ENCODE measurements at regions not wholly inside any gene's neighbourhood (a gene's known extent, or its start where the extent isn't known, plus 50 kb on each side); places are given as distances from the start of the nearest gene placed in this dataset.

DNA sequence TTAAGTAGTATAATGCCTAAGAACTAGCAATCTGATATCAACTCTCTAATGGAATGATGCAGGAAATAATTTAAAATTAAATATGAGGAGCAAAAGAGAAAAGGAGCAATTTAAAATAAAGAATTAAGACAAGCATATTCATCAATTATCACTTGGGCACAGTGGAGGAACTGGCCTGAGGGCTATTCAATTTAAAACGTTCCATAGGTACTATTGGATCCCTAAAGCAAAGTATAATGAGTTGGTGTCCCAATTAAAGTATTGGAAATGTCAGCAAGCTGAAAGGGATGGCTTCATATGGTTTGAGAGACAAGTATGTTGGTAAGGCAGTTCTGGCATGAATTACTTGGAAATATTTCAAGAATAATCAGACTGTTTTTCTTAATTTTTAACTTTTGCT is 2064.1 kb upstream of the TENM3 start:
- Mint-ChIP-seq H3K27ac (no peak overlapping the region), H3K9me3 (no peaks in the 10 kb centered on the region), H3K36me3 (ENCODE audit: low read depth) (no peaks in the 10 kb centered on the region), H3K27me3 (ENCODE audit: low read depth) (no peaks in the 10 kb centered on the region), H3K4me1 (no peaks in the 10 kb centered on the region), H3K4me3 (no peak overlapping the region)
- TF ChIP-seq CTCF (IDR thresholded peaks at IDR 0.05; ENCODE audit: unreplicated experiment in 3 of 3) = no peak

- Mint-ChIP-seq H3K4me1 (peaks cover 18% of the 10 kb centered on the region), H3K4me3 (no peak overlapping the region), H3K27ac (no peak overlapping the region), H3K36me3 (ENCODE audit: low read depth) (no peaks in the 10 kb centered on the region), H3K27me3 (ENCODE audit: low read depth) (no peaks in the 10 kb centered on the region), H3K9me3 (no peaks in the 10 kb centered on the region)
- no peak for TF ChIP-seq CTCF (IDR thresholded peaks at IDR 0.05; ENCODE audit: unreplicated experiment in 3 of 3)
Measured at GRCh38 chr4:180189666-180190065, 2053.5 kb upstream of the TENM3 start.

GRCh38 chr4:180190382-180190781 is 2052.8 kb upstream of the TENM3 start:
- Mint-ChIP-seq H3K27me3 (ENCODE audit: low read depth) (no peaks in the 10 kb centered on the region), H3K9me3 (no peaks in the 10 kb centered on the region), H3K4me1 (peaks cover 18% of the 10 kb centered on the region), H3K27ac (no peak overlapping the region), H3K4me3 (no peak overlapping the region), H3K36me3 (ENCODE audit: low read depth) (no peaks in the 10 kb centered on the region)
- no peak for TF ChIP-seq CTCF (IDR thresholded peaks at IDR 0.05; ENCODE audit: unreplicated experiment in 3 of 3)

- Mint-ChIP-seq H3K9me3 (no peaks in the 10 kb centered on the region), H3K4me3 (no peak overlapping the region), H3K27ac (no peak overlapping the region), H3K4me1 (no peaks in the 10 kb centered on the region), H3K27me3 (ENCODE audit: low read depth) (no peaks in the 10 kb centered on the region), H3K36me3 (ENCODE audit: low read depth) (no peaks in the 10 kb centered on the region)
- no peak for TF ChIP-seq CTCF (IDR thresholded peaks at IDR 0.05; ENCODE audit: unreplicated experiment in 3 of 3)
Measured at GRCh38 chr4:180197471-180197870, 2045.7 kb upstream of the TENM3 start.

- H3K4me3 Mint-ChIP-seq = no peak overlapping the region
- no peak overlapping the region for H3K27ac Mint-ChIP-seq
- no peaks in the 10 kb centered on the region for H3K4me1 Mint-ChIP-seq
- no peaks in the 10 kb centered on the region for H3K27me3 Mint-ChIP-seq (ENCODE audit: low read depth)
- no peak for TF ChIP-seq CTCF (IDR thresholded peaks at IDR 0.05; ENCODE audit: unreplicated experiment in 3 of 3)
- no peaks in the 10 kb centered on the region for H3K9me3 Mint-ChIP-seq
- no peaks in the 10 kb centered on the region for H3K36me3 Mint-ChIP-seq (ENCODE audit: low read depth)
Measured at GRCh38 chr4:180203349-180203748, 2039.9 kb upstream of the TENM3 start.

DNA sequence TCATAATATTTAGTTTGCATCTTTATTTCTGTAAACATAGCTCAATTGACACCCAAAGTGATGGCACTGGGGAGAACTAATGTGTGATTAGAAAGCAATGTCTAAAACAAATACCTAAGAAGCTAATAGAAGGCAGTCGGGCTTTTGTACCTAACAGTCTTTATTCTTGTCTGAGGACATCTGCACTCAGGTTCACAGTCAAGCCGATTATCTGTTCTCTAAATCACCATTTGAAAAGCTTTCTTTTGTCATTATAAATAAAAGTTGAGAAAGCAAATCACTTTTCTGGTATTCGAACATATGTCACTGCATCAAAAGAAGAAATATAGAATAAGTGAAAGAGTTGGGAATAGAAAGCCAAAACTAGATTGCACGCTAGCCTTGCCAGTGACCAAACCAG is 2037.9 kb upstream of the TENM3 start:
- H3K4me1 Mint-ChIP-seq = no peaks in the 10 kb centered on the region
- no peak overlapping the region for H3K4me3 Mint-ChIP-seq
- no peaks in the 10 kb centered on the region for H3K27me3 Mint-ChIP-seq (ENCODE audit: low read depth)
- no peak overlapping the region for H3K27ac Mint-ChIP-seq
- no peaks in the 10 kb centered on the region for H3K36me3 Mint-ChIP-seq (ENCODE audit: low read depth)
- no peaks in the 10 kb centered on the region for H3K9me3 Mint-ChIP-seq
- no peak for TF ChIP-seq CTCF (IDR thresholded peaks at IDR 0.05; ENCODE audit: unreplicated experiment in 3 of 3)
